Heart left ventricle (tissue), 13 donors: ENCODE measurements at regions not wholly inside any gene's neighbourhood (a gene's known extent, or its start where the extent isn't known, plus 50 kb on each side); places are given as distances from the start of the nearest gene placed in this dataset.

ENCODE experiments used
- CTCF ChIP-seq, 12 donors: fragments of 200-600 bp; sonication (generic) in 4 of 12; IDR thresholded peaks; one replicate each; pipeline versions ENCODE4 v1.5.0 to v1.8.0; 2018 to 2022; ENCODE audit warnings: antibody characterized with exemption in 12 of 12, mild to moderate bottlenecking in 5 of 12
- POLR2A ChIP-seq, 2 donors: fragments of 450-650 bp; IDR thresholded peaks; one replicate each; pipeline ENCODE4 v1.6.1; 2017; ENCODE audit warnings: antibody characterized with exemption in 2 of 2, mild to moderate bottlenecking in 2 of 2, moderate library complexity in 2 of 2
- donor health status: ischemic (EF 13 %, LVEDD 7.1; RV severe dilation, severe dysfunction).
- donor health status: DM: no; HTN: yes; CAD: no.
- donor health status: DM: no; HTN: no; CAD: no.
- donor health status: ischemic (EF 25% LVEDD 6.9; RV normal size, moderate dysfunction).
- donor health status: ischemic (EF 25% LVEDD 5.7; RV mildly dilated, moderate dysfunction).
- donor health status: ischemic (EF 35%, LVEDD 5.7; RV mildly dilated, moderate dysfunction).
- donor health status: nonischemic (EF 11% LVEDD 7.7; RV severe dilation, severe dysfunction).
- donor health status: DM: yes; HTN: yes; CAD: no.
- donor health status: PGD.
- donor health status: ischemic (EF 29% LVEDD 5.4; RV normal size, mild dysfunction).
- donor health status: nonischemic (EF 23%, LVEDD 6.1; RV moderate dilation, normal function).

- TF ChIP-seq POLR2A (IDR thresholded peaks at IDR 0.05) (no peak), CTCF (IDR thresholded peaks at IDR 0.05) (no peak)
These were observed 603.1 kb downstream of the POM121L12 start for GRCh38 chr7:53638517-53638916.
